SJCRH30 (cell line): ENCODE measurements at regions not wholly inside any gene's neighbourhood (a gene's known extent, or its start where the extent isn't known, plus 50 kb on each side); places are given as distances from the start of the nearest gene placed in this dataset.

Experiments used
- DNase-seq, 2 experiments: peaks; one replicate each; pipeline ENCODE4 v3.0.0-alpha.2; 2015 to 2020
- H3K27ac ChIP-seq: fragments of 250-450 bp; sonication (Bioruptor Pico); 2 replicates; pipeline ENCODE4 v1.5.1; 2020; ENCODE audit warnings: mild to moderate bottlenecking, moderate library complexity
- H3K27me3 ChIP-seq: fragments of 250-450 bp; sonication (Bioruptor Pico); 2 replicates; pipeline ENCODE4 v1.5.1; 2020; ENCODE audit warnings: mild to moderate bottlenecking, moderate library complexity
- H3K36me3 ChIP-seq: fragments of 250-450 bp; sonication (Bioruptor Pico); 2 replicates; pipeline ENCODE4 v1.5.1; 2020; ENCODE audit warnings: mild to moderate bottlenecking, moderate library complexity
- H3K4me1 ChIP-seq: fragments of 250-450 bp; sonication (Bioruptor Pico); 2 replicates; pipeline ENCODE4 v1.5.1; 2020; ENCODE audit warnings: mild to moderate bottlenecking, moderate library complexity
- H3K4me3 ChIP-seq: fragments of 250-450 bp; sonication (Bioruptor Pico); 2 replicates; pipeline ENCODE4 v1.5.1; 2020; ENCODE audit warnings: mild to moderate bottlenecking, moderate library complexity
- H3K9me3 ChIP-seq: fragments of 250-450 bp; sonication (Bioruptor Pico); replicated peaks from 2 replicates; pipeline ENCODE4 v1.5.1; 2020; ENCODE audit warnings: mild to moderate bottlenecking, moderate library complexity

GRCh38 chr11:97461934-97462333 lies 1072.1 kb downstream of the JRKL start:
- H3K36me3 ChIP-seq: no peaks in the 10 kb centered on the region
- no peak overlapping the region for H3K4me3 ChIP-seq
- H3K4me1 ChIP-seq: no peaks in the 10 kb centered on the region
- no peaks in the 10 kb centered on the region for H3K27me3 ChIP-seq
- DNase-seq: no peak
- no peaks in the 10 kb centered on the region for H3K9me3 ChIP-seq
- H3K27ac ChIP-seq: no peak overlapping the region

DNA sequence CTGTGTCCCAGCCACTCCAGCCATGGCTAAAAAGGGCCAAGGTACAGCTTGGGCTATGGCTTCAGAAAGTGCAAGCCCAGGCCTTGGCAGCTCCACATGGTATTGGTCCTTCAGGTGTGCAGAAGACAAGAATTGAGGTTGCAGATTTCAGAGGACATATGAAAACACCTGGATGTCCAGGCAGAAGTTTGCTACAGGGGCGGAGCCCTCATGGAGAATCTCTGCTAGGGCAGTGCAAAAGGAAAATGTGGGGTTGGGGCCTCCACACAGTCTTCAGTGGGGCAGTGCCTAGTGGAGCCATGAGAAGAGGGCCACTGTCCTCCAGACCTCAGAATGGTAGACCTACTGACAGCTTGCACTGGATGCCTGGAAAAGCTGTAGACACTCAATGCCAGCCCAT lies 1074.1 kb downstream of the JRKL start:
- Histone ChIP-seq H3K36me3 (no peaks in the 10 kb centered on the region), H3K9me3 (no peaks in the 10 kb centered on the region), H3K4me1 (no peaks in the 10 kb centered on the region), H3K27me3 (no peaks in the 10 kb centered on the region), H3K27ac (no peak overlapping the region), H3K4me3 (no peak overlapping the region)
- no peak for DNase-seq

GRCh38 chr11:97471480-97471879 lies 1081.7 kb downstream of the JRKL start:
- DNase-seq: no peak

DNA sequence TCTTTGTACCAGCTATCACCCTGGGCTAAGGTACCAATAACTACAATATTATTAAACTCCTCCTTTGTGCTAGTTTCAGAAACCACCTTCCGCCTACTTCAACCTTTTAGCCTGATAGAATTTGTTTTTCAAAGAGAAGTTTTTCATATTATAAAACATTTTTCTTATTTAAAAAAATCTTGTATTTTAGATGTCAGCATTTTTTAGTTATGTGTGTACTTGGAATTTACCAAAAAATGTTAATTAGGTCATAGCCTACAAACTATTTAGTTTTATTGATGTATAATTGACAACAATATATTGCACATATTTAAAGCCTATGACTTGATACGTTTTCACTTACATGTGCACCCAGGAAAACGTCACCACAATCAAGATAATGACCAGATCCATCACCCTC lies 1097.6 kb downstream of the JRKL start:
- Histone ChIP-seq H3K36me3 (no peaks in the 10 kb centered on the region), H3K9me3 (no peaks in the 10 kb centered on the region), H3K4me1 (no peaks in the 10 kb centered on the region), H3K27ac (no peak overlapping the region), H3K27me3 (no peaks in the 10 kb centered on the region), H3K4me3 (no peak overlapping the region)
- no peak for DNase-seq

More at GRCh38 chr11:97471480-97471879, 1081.7 kb downstream of the JRKL start:
- no peaks in the 10 kb centered on the region for H3K4me1 ChIP-seq
- H3K36me3 ChIP-seq: no peaks in the 10 kb centered on the region
- no peak overlapping the region for H3K4me3 ChIP-seq
- H3K27ac ChIP-seq: no peak overlapping the region
- no peaks in the 10 kb centered on the region for H3K9me3 ChIP-seq
- no peaks in the 10 kb centered on the region for H3K27me3 ChIP-seq

GRCh38 chr11:97498891-97499290 lies 1109.1 kb downstream of the JRKL start:
- H3K9me3 ChIP-seq: no peaks in the 10 kb centered on the region
- no peaks in the 10 kb centered on the region for H3K4me1 ChIP-seq
- no peak for DNase-seq
- H3K4me3 ChIP-seq: no peak overlapping the region
- H3K36me3 ChIP-seq: no peaks in the 10 kb centered on the region
- no peak overlapping the region for H3K27ac ChIP-seq
- no peaks in the 10 kb centered on the region for H3K27me3 ChIP-seq

- Histone ChIP-seq H3K9me3 (no peaks in the 10 kb centered on the region), H3K27ac (no peak overlapping the region), H3K27me3 (no peaks in the 10 kb centered on the region), H3K4me3 (no peak overlapping the region), H3K36me3 (no peaks in the 10 kb centered on the region), H3K4me1 (no peaks in the 10 kb centered on the region)
- no peak for DNase-seq
These were observed 1112.4 kb downstream of the JRKL start for GRCh38 chr11:97502201-97502600.

GRCh38 chr11:97506076-97506759 lies 1116.4 kb downstream of the JRKL start:
- no peaks in the 10 kb centered on the region for H3K27me3 ChIP-seq
- no peaks in the 10 kb centered on the region for H3K4me1 ChIP-seq
- DNase-seq: no peak
- no peak overlapping the region for H3K4me3 ChIP-seq
- H3K27ac ChIP-seq: no peak overlapping the region
- no peaks in the 10 kb centered on the region for H3K36me3 ChIP-seq
- no peaks in the 10 kb centered on the region for H3K9me3 ChIP-seq

GRCh38 chr11:97514446-97514845 lies 1124.6 kb downstream of the JRKL start:
- no peaks in the 10 kb centered on the region for H3K27me3 ChIP-seq
- H3K27ac ChIP-seq: no peak overlapping the region
- no peaks in the 10 kb centered on the region for H3K4me1 ChIP-seq
- no peak for DNase-seq
- no peak overlapping the region for H3K4me3 ChIP-seq
- H3K36me3 ChIP-seq: no peaks in the 10 kb centered on the region
- H3K9me3 ChIP-seq: no peaks in the 10 kb centered on the region

GRCh38 chr11:97516688-97517087 lies 1126.9 kb downstream of the JRKL start:
- Histone ChIP-seq H3K4me1 (no peaks in the 10 kb centered on the region), H3K27ac (no peak overlapping the region), H3K27me3 (no peaks in the 10 kb centered on the region), H3K9me3 (no peaks in the 10 kb centered on the region), H3K4me3 (no peak overlapping the region), H3K36me3 (no peaks in the 10 kb centered on the region)
- DNase-seq: no peak

- H3K4me1 ChIP-seq: no peaks in the 10 kb centered on the region
- no peaks in the 10 kb centered on the region for H3K27me3 ChIP-seq
- no peak for DNase-seq
- H3K36me3 ChIP-seq: no peaks in the 10 kb centered on the region
- H3K27ac ChIP-seq: no peak overlapping the region
- no peak overlapping the region for H3K4me3 ChIP-seq
- no peaks in the 10 kb centered on the region for H3K9me3 ChIP-seq
These were observed 1135.5 kb downstream of the JRKL start for GRCh38 chr11:97525273-97525672.

GRCh38 chr11:97537407-97538150 lies 1147.8 kb downstream of the JRKL start:
- H3K27me3 ChIP-seq: no peaks in the 10 kb centered on the region
- H3K27ac ChIP-seq: no peak overlapping the region
- no peaks in the 10 kb centered on the region for H3K9me3 ChIP-seq
- H3K36me3 ChIP-seq: no peaks in the 10 kb centered on the region
- no peak for DNase-seq
- H3K4me3 ChIP-seq: no peak overlapping the region
- H3K4me1 ChIP-seq: no peaks in the 10 kb centered on the region

GRCh38 chr11:97544431-97544830 lies 1154.6 kb downstream of the JRKL start:
- Histone ChIP-seq H3K27me3 (no peaks in the 10 kb centered on the region), H3K36me3 (no peaks in the 10 kb centered on the region), H3K9me3 (no peaks in the 10 kb centered on the region), H3K27ac (no peak overlapping the region), H3K4me1 (no peaks in the 10 kb centered on the region), H3K4me3 (no peak overlapping the region)
- DNase-seq: no peak

GRCh38 chr11:97548280-97548679 lies 1158.5 kb downstream of the JRKL start:
- Histone ChIP-seq H3K4me1 (no peaks in the 10 kb centered on the region), H3K36me3 (no peaks in the 10 kb centered on the region), H3K9me3 (no peaks in the 10 kb centered on the region), H3K4me3 (no peak overlapping the region), H3K27me3 (no peaks in the 10 kb centered on the region), H3K27ac (no peak overlapping the region)
- no peak for DNase-seq

- Histone ChIP-seq H3K27ac (no peak overlapping the region), H3K27me3 (no peaks in the 10 kb centered on the region), H3K36me3 (no peaks in the 10 kb centered on the region), H3K4me1 (no peaks in the 10 kb centered on the region), H3K4me3 (no peak overlapping the region), H3K9me3 (no peaks in the 10 kb centered on the region)
- no peak for DNase-seq
These were observed 1167.6 kb downstream of the JRKL start for GRCh38 chr11:97557399-97557798.

GRCh38 chr11:97567801-97568200 lies 1178.0 kb downstream of the JRKL start:
- no peak overlapping the region for H3K27ac ChIP-seq
- DNase-seq: no peak
- H3K4me3 ChIP-seq: no peak overlapping the region
- H3K27me3 ChIP-seq: no peaks in the 10 kb centered on the region
- no peaks in the 10 kb centered on the region for H3K9me3 ChIP-seq
- H3K36me3 ChIP-seq: no peaks in the 10 kb centered on the region
- no peaks in the 10 kb centered on the region for H3K4me1 ChIP-seq

DNA sequence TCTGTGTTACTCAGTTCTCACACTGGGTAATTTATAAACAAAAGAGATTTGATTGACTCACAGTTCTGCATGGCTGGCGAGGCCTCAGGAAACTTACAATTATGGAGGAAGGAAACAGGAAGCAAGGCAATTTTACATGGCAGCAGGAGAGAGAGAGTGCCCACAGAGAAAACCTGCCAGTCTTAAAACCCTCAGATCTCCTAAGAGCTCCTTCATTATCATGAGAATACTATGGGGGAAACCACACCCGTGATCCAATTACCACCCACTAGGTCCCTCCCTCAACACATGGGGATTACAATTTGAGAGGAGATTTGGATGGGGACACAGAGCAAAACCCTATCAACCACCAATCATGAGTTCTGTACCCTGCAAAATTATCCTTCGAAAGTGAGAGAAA lies 1180.8 kb downstream of the JRKL start:
- no peak for DNase-seq
- Histone ChIP-seq H3K27me3 (no peaks in the 10 kb centered on the region), H3K9me3 (no peaks in the 10 kb centered on the region), H3K4me1 (no peaks in the 10 kb centered on the region), H3K27ac (no peak overlapping the region), H3K36me3 (no peaks in the 10 kb centered on the region), H3K4me3 (no peak overlapping the region)
